Panc1 (cell line): ENCODE measurements at regions not wholly inside any gene's neighbourhood (a gene's known extent, or its start where the extent isn't known, plus 50 kb on each side); places are given as distances from the start of the nearest gene placed in this dataset.

ENCODE experiments used
- ATAC-seq: fragments of 200-7000 bp; cut with Tn5 transposase; 2 replicates; pipeline ENCODE4 v1.9.1; 2020; ENCODE audit warnings: mild to moderate bottlenecking, moderate library complexity
- BruUV-seq: library from RNA; stranded (reverse); fragments of 400-500 nt; replicated peaks from 2 replicates; lab custom pipeline; 2021; lab: Mats Ljungman, UMichigan
- CTCF ChIA-PET: fragments of 300-600 bp; sonication (Branson Sonifier 250); formaldehyde crosslinking; loops from one replicate; lab custom pipeline; 2022; ENCODE audit warnings: antibody characterized with exemption; lab: Charles Lee
- POLR2A ChIA-PET: fragments of 300-600 bp; sonication (Branson Sonifier 250); formaldehyde crosslinking; loops from one replicate; lab custom pipeline; 2022; ENCODE audit warnings: antibody characterized with exemption; lab: Charles Lee
- DNase-seq: peaks from one replicate; pipeline ENCODE4 v3.0.0-alpha.2; 2010; ENCODE audit warnings: low read depth, low spot score
- H3K27ac ChIP-seq: 2 replicates; pipeline ENCODE4 v1.5.1; 2011; ENCODE audit warnings: mild to moderate bottlenecking, low read length, inconsistent platforms
- H3K27me3 ChIP-seq: fragments of 200-500 bp; sonication (Bioruptor generic); 2 replicates; pipeline ENCODE4 v1.6.0; 2014; ENCODE audit warnings: low read length, inconsistent platforms; ENCODE audit not compliant: control insufficient read depth, insufficient read depth
- H3K36me3 ChIP-seq: fragments of 200-500 bp; sonication (Bioruptor generic); 2 replicates; pipeline ENCODE4 v1.5.1; 2014; ENCODE audit warnings: inconsistent platforms, mild to moderate bottlenecking, low read length, moderate library complexity; ENCODE audit not compliant: control insufficient read depth, insufficient read depth
- H3K4me1 ChIP-seq: 2 replicates; pipeline ENCODE4 v1.5.1; 2011; ENCODE audit warnings: inconsistent platforms, mild to moderate bottlenecking, low read length, moderate library complexity; ENCODE audit not compliant: control insufficient read depth, insufficient read depth
- H3K4me3 ChIP-seq, 2 experiments: 2 replicates each; pipeline ENCODE4 v1.5.1; 2011 to 2012; ENCODE audit warnings: low read depth in 2 of 2, low read length in 2 of 2, mild to moderate bottlenecking in 2 of 2, inconsistent platforms in 1 of 2, moderate library complexity in 1 of 2
- H3K9me3 ChIP-seq: fragments of 200-500 bp; sonication (Bioruptor generic); 2 replicates; pipeline ENCODE4 v1.5.1; 2014; ENCODE audit warnings: low read depth, mild to moderate bottlenecking, inconsistent platforms, low read length, moderate library complexity; ENCODE audit not compliant: control insufficient read depth, insufficient read depth
- POLR2AphosphoS5 ChIP-seq: IDR thresholded peaks from 2 replicates; pipeline ENCODE4 v1.6.1; 2012; ENCODE audit warnings: mild to moderate bottlenecking, low read depth, low read length, moderate library complexity
- SIN3A ChIP-seq: IDR thresholded peaks from 2 replicates; pipeline ENCODE4 v1.6.1; 2012; ENCODE audit warnings: low read depth, mild to moderate bottlenecking, low read length, moderate library complexity, borderline replicate concordance; ENCODE audit not compliant: insufficient read depth
- TCF7L2 ChIP-seq: IDR thresholded peaks from 2 replicates; pipeline ENCODE4 v1.6.1; 2011; ENCODE audit warnings: mild to moderate bottlenecking, low read depth, low read length, inconsistent platforms
- in situ Hi-C: cut with HindIII; loops from 2 replicates; pipeline ENCODE4 v1.10.0; 2016; ENCODE audit warnings: low sequenced_read_pairs, low pct_unique_long_range_greater_than_20kb
- intact Hi-C: fragments of 100-400 bp; cut with micrococcal nuclease; formaldehyde crosslinking; loops from one replicate; pipeline ENCODE4 v1.10.0; 2022; ENCODE audit not compliant: unreplicated experiment
- TF ChIP-seq, protein P1 (sequence below), 2 experiments: IDR thresholded peaks; 2 replicates each; pipeline ENCODE4 v1.6.1; 2011 to 2012; ENCODE audit warnings: low read depth in 2 of 2, control low read depth in 1 of 2, low read length in 1 of 2, mild to moderate bottlenecking in 1 of 2, moderate library complexity in 1 of 2; ENCODE audit not compliant: insufficient read depth in 1 of 2
- TF ChIP-seq, protein P2 (sequence below): fragments of 450-650 bp; IDR thresholded peaks from 2 replicates; pipeline ENCODE4 v1.5.1; 2017; ENCODE audit warnings: mild to moderate bottlenecking

DNA sequence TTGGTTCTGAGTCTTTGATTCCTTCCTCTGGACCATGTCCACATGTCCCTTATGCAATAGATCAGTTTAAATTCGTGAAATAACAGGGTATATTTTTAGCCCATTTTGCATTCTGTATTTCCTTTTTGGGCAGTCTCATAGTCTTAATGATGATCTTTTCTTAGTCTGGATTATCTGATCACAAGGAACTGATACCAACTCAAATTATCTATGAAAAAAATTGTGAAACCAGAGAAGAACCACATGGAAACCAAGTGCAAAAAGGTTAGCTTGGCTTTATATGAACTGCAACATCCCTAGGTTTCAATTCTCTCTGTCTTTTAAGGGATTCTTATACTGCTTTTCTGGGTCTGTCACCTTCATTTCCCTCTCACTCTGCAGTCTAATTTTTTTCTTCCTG lies 608.6 kb upstream of the AADAT start:
- H3K4me1 ChIP-seq, result no peaks in the 10 kb centered on the region
- H3K27ac ChIP-seq, result no peak overlapping the region
- intact Hi-C loops (no loop called here), in situ Hi-C loops (no loop called here)
- no TSS peak for BruUV-seq
- no peak overlapping the region for H3K4me3 ChIP-seq
- ChIA-PET POLR2A (no interaction called here), CTCF (no interaction called here)
- no peaks in the 10 kb centered on the region for H3K36me3 ChIP-seq
- no peaks in the 10 kb centered on the region for H3K27me3 ChIP-seq
- no peak for TF ChIP-seq TCF7L2
- TF ChIP-seq, protein P1, sequence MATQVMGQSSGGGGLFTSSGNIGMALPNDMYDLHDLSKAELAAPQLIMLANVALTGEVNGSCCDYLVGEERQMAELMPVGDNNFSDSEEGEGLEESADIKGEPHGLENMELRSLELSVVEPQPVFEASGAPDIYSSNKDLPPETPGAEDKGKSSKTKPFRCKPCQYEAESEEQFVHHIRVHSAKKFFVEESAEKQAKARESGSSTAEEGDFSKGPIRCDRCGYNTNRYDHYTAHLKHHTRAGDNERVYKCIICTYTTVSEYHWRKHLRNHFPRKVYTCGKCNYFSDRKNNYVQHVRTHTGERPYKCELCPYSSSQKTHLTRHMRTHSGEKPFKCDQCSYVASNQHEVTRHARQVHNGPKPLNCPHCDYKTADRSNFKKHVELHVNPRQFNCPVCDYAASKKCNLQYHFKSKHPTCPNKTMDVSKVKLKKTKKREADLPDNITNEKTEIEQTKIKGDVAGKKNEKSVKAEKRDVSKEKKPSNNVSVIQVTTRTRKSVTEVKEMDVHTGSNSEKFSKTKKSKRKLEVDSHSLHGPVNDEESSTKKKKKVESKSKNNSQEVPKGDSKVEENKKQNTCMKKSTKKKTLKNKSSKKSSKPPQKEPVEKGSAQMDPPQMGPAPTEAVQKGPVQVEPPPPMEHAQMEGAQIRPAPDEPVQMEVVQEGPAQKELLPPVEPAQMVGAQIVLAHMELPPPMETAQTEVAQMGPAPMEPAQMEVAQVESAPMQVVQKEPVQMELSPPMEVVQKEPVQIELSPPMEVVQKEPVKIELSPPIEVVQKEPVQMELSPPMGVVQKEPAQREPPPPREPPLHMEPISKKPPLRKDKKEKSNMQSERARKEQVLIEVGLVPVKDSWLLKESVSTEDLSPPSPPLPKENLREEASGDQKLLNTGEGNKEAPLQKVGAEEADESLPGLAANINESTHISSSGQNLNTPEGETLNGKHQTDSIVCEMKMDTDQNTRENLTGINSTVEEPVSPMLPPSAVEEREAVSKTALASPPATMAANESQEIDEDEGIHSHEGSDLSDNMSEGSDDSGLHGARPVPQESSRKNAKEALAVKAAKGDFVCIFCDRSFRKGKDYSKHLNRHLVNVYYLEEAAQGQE (IDR thresholded peaks at IDR 0.05; ENCODE audit: insufficient read depth in 1 of 2, low read depth in 2 of 2, low read length in 1 of 2), result no peak
- no peak for TF ChIP-seq SIN3A
- TF ChIP-seq, protein P2, sequence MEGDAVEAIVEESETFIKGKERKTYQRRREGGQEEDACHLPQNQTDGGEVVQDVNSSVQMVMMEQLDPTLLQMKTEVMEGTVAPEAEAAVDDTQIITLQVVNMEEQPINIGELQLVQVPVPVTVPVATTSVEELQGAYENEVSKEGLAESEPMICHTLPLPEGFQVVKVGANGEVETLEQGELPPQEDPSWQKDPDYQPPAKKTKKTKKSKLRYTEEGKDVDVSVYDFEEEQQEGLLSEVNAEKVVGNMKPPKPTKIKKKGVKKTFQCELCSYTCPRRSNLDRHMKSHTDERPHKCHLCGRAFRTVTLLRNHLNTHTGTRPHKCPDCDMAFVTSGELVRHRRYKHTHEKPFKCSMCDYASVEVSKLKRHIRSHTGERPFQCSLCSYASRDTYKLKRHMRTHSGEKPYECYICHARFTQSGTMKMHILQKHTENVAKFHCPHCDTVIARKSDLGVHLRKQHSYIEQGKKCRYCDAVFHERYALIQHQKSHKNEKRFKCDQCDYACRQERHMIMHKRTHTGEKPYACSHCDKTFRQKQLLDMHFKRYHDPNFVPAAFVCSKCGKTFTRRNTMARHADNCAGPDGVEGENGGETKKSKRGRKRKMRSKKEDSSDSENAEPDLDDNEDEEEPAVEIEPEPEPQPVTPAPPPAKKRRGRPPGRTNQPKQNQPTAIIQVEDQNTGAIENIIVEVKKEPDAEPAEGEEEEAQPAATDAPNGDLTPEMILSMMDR, result no peak
- TF ChIP-seq POLR2AphosphoS5, result no peak
- no peaks in the 10 kb centered on the region for H3K9me3 ChIP-seq
- ATAC-seq (no peak), DNase-seq (no peak)

DNA sequence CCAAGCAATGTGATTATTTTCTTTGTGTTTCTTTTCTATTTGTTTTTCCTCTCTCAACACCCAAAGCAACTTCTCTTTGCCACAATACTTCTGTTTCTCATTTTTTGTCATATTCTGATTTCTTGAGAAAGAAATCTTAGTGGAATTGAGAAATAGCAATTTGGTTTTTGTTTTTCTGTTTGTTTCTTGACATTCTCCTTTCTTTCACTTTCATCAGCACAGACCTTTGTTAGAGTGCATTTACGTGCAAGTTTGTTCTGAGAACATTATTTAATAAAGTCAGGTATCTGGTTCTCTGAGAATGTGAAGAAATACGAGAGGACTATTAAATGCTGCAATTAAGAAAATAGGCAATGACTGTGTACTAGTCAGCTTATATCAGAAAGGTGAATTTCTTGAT lies 608.1 kb upstream of the AADAT start:
- Histone ChIP-seq H3K4me1 (no peaks in the 10 kb centered on the region), H3K36me3 (no peaks in the 10 kb centered on the region), H3K27me3 (no peaks in the 10 kb centered on the region), H3K4me3 (no peak overlapping the region), H3K27ac (no peak overlapping the region), H3K9me3 (no peaks in the 10 kb centered on the region)
- intact Hi-C loops (no loop called here), in situ Hi-C loops (no loop called here)
- ChIA-PET CTCF (no interaction called here), POLR2A (no interaction called here)
- DNase-seq (no peak), ATAC-seq (no peak)
- no TSS peak for BruUV-seq
- TF ChIP-seq POLR2AphosphoS5, result no peak
- TF ChIP-seq, protein P1 (IDR thresholded peaks at IDR 0.05; ENCODE audit: insufficient read depth in 1 of 2, low read depth in 2 of 2, low read length in 1 of 2), result no peak
- no peak for TF ChIP-seq TCF7L2
- no peak for TF ChIP-seq SIN3A
- TF ChIP-seq, protein P2, result no peak
